ENCODE measurements at regions not wholly inside any gene's neighbourhood (a gene's known extent, or its start where the extent isn't known, plus 50 kb on each side); places are given as distances from the start of the nearest gene placed in this dataset.

DNA sequence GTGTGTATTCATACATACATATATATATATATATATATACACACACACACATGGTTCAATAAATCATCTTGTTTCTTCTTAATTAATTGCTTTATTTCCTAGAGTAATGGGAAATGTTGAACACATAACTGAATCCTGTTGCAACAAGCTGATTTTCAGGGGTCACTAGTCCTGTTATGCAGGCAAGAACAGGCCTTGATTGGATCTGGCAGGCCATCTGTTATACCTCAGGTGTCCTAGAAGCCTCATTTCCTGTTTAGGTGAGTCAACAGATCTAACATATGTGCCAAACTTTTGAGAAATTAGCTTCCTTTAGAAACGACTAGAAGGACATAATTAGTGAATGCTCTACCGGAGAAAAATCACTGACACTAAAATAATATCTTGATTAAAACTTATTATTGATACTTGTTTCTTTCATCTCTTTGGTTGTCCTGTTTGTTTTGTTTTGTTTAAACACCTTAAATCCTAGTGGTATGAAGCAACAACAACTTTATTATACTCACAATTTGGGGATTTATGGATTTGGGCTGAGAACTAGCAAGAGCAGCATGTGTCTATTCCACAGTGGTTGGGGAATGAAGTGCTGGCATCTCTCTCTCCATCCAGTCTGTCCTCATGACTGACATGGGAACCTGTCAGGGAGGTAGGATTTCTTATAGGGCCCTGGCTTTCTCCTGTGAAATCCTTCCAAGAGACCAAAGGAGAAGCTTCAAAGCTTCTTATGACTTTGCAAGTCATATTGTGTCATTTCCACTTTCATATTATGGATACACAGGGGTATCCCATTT, 552.6 kb downstream of the NSUN3 start:
- DNase-seq (ENCODE audit: low read depth) = no peak
- ChIA-PET POLR2A (no interaction called here), CTCF (no interaction called here)
- no peaks in the 10 kb centered on the region for H3K36me3 ChIP-seq (ENCODE audit: control insufficient read depth, insufficient read depth, low read length)
- no peak overlapping the region for H3K4me3 ChIP-seq (ENCODE audit: low read depth, low read length)
- H3K27me3 ChIP-seq (ENCODE audit: control insufficient read depth, insufficient read depth, low read length) = no peaks in the 10 kb centered on the region
- TF ChIP-seq, protein P1, sequence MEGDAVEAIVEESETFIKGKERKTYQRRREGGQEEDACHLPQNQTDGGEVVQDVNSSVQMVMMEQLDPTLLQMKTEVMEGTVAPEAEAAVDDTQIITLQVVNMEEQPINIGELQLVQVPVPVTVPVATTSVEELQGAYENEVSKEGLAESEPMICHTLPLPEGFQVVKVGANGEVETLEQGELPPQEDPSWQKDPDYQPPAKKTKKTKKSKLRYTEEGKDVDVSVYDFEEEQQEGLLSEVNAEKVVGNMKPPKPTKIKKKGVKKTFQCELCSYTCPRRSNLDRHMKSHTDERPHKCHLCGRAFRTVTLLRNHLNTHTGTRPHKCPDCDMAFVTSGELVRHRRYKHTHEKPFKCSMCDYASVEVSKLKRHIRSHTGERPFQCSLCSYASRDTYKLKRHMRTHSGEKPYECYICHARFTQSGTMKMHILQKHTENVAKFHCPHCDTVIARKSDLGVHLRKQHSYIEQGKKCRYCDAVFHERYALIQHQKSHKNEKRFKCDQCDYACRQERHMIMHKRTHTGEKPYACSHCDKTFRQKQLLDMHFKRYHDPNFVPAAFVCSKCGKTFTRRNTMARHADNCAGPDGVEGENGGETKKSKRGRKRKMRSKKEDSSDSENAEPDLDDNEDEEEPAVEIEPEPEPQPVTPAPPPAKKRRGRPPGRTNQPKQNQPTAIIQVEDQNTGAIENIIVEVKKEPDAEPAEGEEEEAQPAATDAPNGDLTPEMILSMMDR (IDR thresholded peaks at IDR 0.05; ENCODE audit: insufficient read depth, low read depth, low read length) = no peak

- Histone ChIP-seq H3K4me3 (ENCODE audit: low read depth, low read length) (no peak overlapping the region), H3K27me3 (ENCODE audit: control insufficient read depth, insufficient read depth, low read length) (no peaks in the 10 kb centered on the region), H3K36me3 (ENCODE audit: control insufficient read depth, insufficient read depth, low read length) (no peaks in the 10 kb centered on the region)
- ChIA-PET POLR2A (no interaction called here), CTCF (no interaction called here)
- TF ChIP-seq, protein P1 (IDR thresholded peaks at IDR 0.05; ENCODE audit: insufficient read depth, low read depth, low read length) = no peak
- no peak for DNase-seq (ENCODE audit: low read depth)
Measured at GRCh38 chr3:94616833-94617232, 554.0 kb downstream of the NSUN3 start.

- Histone ChIP-seq H3K27me3 (ENCODE audit: control insufficient read depth, insufficient read depth, low read length) (no peaks in the 10 kb centered on the region), H3K36me3 (ENCODE audit: control insufficient read depth, insufficient read depth, low read length) (no peaks in the 10 kb centered on the region), H3K4me3 (ENCODE audit: low read depth, low read length) (no peak overlapping the region)
- POLR2A ChIA-PET = no interaction called here
- CTCF ChIA-PET = no interaction called here
- TF ChIP-seq, protein P1 (IDR thresholded peaks at IDR 0.05; ENCODE audit: insufficient read depth, low read depth, low read length) = no peak
- no peak for DNase-seq (ENCODE audit: low read depth)
Measured at GRCh38 chr3:94617312-94617711, 554.5 kb downstream of the NSUN3 start.

- Histone ChIP-seq H3K36me3 (ENCODE audit: control insufficient read depth, insufficient read depth, low read length) (no peaks in the 10 kb centered on the region), H3K4me3 (ENCODE audit: low read depth, low read length) (no peak overlapping the region), H3K27me3 (ENCODE audit: control insufficient read depth, insufficient read depth, low read length) (no peaks in the 10 kb centered on the region)
- TF ChIP-seq, protein P1 (IDR thresholded peaks at IDR 0.05; ENCODE audit: insufficient read depth, low read depth, low read length) = no peak
- POLR2A ChIA-PET = no interaction called here
- CTCF ChIA-PET = no interaction called here
- no peak for DNase-seq (ENCODE audit: low read depth)
Measured at GRCh38 chr3:94619643-94620042, 556.8 kb downstream of the NSUN3 start.

- CTCF ChIA-PET = no interaction called here
- H3K36me3 ChIP-seq (ENCODE audit: control insufficient read depth, insufficient read depth, low read length) = no peaks in the 10 kb centered on the region
- H3K27me3 ChIP-seq (ENCODE audit: control insufficient read depth, insufficient read depth, low read length) = no peaks in the 10 kb centered on the region
- POLR2A ChIA-PET = no interaction called here
- H3K4me3 ChIP-seq (ENCODE audit: low read depth, low read length) = no peak overlapping the region
- TF ChIP-seq, protein P1 (IDR thresholded peaks at IDR 0.05; ENCODE audit: insufficient read depth, low read depth, low read length) = no peak
- DNase-seq (ENCODE audit: low read depth) = no peak
Measured at GRCh38 chr3:94626573-94626972, 563.7 kb downstream of the NSUN3 start.

All from BJ (cell line).